Activated T-cell treated with anti-CD3 and anti-CD28 coated beads, Interleukin-2, amount 50 U/mL, for 4 hours (primary cell): ENCODE measurements at regions not wholly inside any gene's neighbourhood (a gene's known extent, or its start where the extent isn't known, plus 50 kb on each side); places are given as distances from the start of the nearest gene placed in this dataset.
A peak's percentile ranks its signal among the peaks of the same experiment; 100 is the strongest.
"Not testable (repeated sequence)": the region's sequence is repeated elsewhere in the genome, so short reads cannot be mapped to it uniquely, and the experiment has no call there.

Source experiments
- ATAC-seq, 2 donors: fragments of 200-7000 bp; cut with Tn5 transposase; one replicate each; pipeline ENCODE4 v1.10.0; 2021
- DNase-seq: peaks from one replicate; pipeline ENCODE4 v3.0.0-alpha.2; 2020
- H3K27me3 Mint-ChIP-seq: one replicate; pipeline ENCODE4 v1.8.0; 2021; ENCODE audit warnings: low read depth, mixed read lengths
- H3K36me3 Mint-ChIP-seq: one replicate; pipeline ENCODE4 v1.8.0; 2022; ENCODE audit warnings: mixed read lengths; ENCODE audit not compliant: insufficient read depth
- H3K4me1 Mint-ChIP-seq: one replicate; pipeline ENCODE4 v1.8.0; 2021; ENCODE audit warnings: low read depth, mixed read lengths
- H3K4me3 Mint-ChIP-seq: one replicate; pipeline ENCODE4 v1.8.0; 2021; ENCODE audit warnings: mild to moderate bottlenecking, moderate library complexity, mixed read lengths
- H3K9me3 Mint-ChIP-seq: one replicate; pipeline ENCODE4 v1.8.0; 2021; ENCODE audit warnings: mixed read lengths

- H3K9me3 Mint-ChIP-seq = not testable (repeated sequence)
Observed at GRCh38 chr20:50334512-50334911, 143.9 kb downstream of the CEBPB start.

GRCh38 chr20:50335105-50335504 is 144.5 kb downstream of the CEBPB start:
- Mint-ChIP-seq H3K9me3 (no peaks in the 10 kb centered on the region), H3K4me1 (peaks cover 28% of the 10 kb centered on the region), H3K4me3 (no peak overlapping the region), H3K27me3 (no peaks in the 10 kb centered on the region), H3K36me3 (no peaks in the 10 kb centered on the region)
- peak; percentile 11 to 31 for ATAC-seq
- no peak for DNase-seq

More at GRCh38 chr20:50334512-50334911, 143.9 kb downstream of the CEBPB start:
- not testable (repeated sequence) for H3K27me3 Mint-ChIP-seq, ATAC-seq, DNase-seq, H3K4me3 Mint-ChIP-seq, H3K36me3 Mint-ChIP-seq
- H3K4me1 Mint-ChIP-seq = peaks cover 22% of the 10 kb centered on the region

- H3K4me3 Mint-ChIP-seq = no peak overlapping the region
- no peaks in the 10 kb centered on the region for H3K27me3 Mint-ChIP-seq
- ATAC-seq = no peak
- H3K4me1 Mint-ChIP-seq = peaks cover 33% of the 10 kb centered on the region
- DNase-seq = no peak
- H3K9me3 Mint-ChIP-seq = no peaks in the 10 kb centered on the region
- no peaks in the 10 kb centered on the region for H3K36me3 Mint-ChIP-seq
Observed at GRCh38 chr20:50335866-50336265, 145.2 kb downstream of the CEBPB start.

- no peaks in the 10 kb centered on the region for H3K9me3 Mint-ChIP-seq
- no peaks in the 10 kb centered on the region for H3K27me3 Mint-ChIP-seq
- no peak overlapping the region for H3K4me3 Mint-ChIP-seq
- DNase-seq (no peak), ATAC-seq (no peak)
- no peaks in the 10 kb centered on the region for H3K36me3 Mint-ChIP-seq
- H3K4me1 Mint-ChIP-seq = peaks cover 36% of the 10 kb centered on the region
Observed at GRCh38 chr20:50336661-50337060, 146.0 kb downstream of the CEBPB start.

GRCh38 chr20:50337521-50338466 is 147.2 kb downstream of the CEBPB start:
- H3K4me1 Mint-ChIP-seq = peaks cover 36% of the 10 kb centered on the region
- DNase-seq (no peak), ATAC-seq (no peak)
- no peaks in the 10 kb centered on the region for H3K27me3 Mint-ChIP-seq
- no peaks in the 10 kb centered on the region for H3K36me3 Mint-ChIP-seq
- no peaks in the 10 kb centered on the region for H3K9me3 Mint-ChIP-seq
- no peak overlapping the region for H3K4me3 Mint-ChIP-seq

GRCh38 chr20:50338479-50339391 is 148.1 kb downstream of the CEBPB start:
- H3K27me3 Mint-ChIP-seq = no peaks in the 10 kb centered on the region
- H3K36me3 Mint-ChIP-seq = no peaks in the 10 kb centered on the region
- DNase-seq (no peak), ATAC-seq (peak; percentile 82 to 87)
- H3K4me1 Mint-ChIP-seq = peaks cover 36% of the 10 kb centered on the region
- peak overlapping the region; percentile 61 for H3K4me3 Mint-ChIP-seq
- no peaks in the 10 kb centered on the region for H3K9me3 Mint-ChIP-seq

- no peaks in the 10 kb centered on the region for H3K27me3 Mint-ChIP-seq
- no peaks in the 10 kb centered on the region for H3K9me3 Mint-ChIP-seq
- DNase-seq (no peak), ATAC-seq (peak; percentile 1)
- peaks cover 36% of the 10 kb centered on the region for H3K4me1 Mint-ChIP-seq
- H3K4me3 Mint-ChIP-seq = peak overlapping the region; percentile 61
- H3K36me3 Mint-ChIP-seq = no peaks in the 10 kb centered on the region
Observed at GRCh38 chr20:50339466-50339901, 148.9 kb downstream of the CEBPB start.

- Mint-ChIP-seq H3K36me3 (no peaks in the 10 kb centered on the region), H3K4me3 (no peak overlapping the region), H3K9me3 (no peaks in the 10 kb centered on the region), H3K27me3 (no peaks in the 10 kb centered on the region), H3K4me1 (peaks cover 36% of the 10 kb centered on the region)
- ATAC-seq (no peak), DNase-seq (no peak)
Observed at GRCh38 chr20:50340541-50340940, 149.9 kb downstream of the CEBPB start.

GRCh38 chr20:50341050-50341449 is 150.4 kb downstream of the CEBPB start:
- H3K27me3 Mint-ChIP-seq = no peaks in the 10 kb centered on the region
- ATAC-seq (no peak), DNase-seq (no peak)
- peaks cover 36% of the 10 kb centered on the region for H3K4me1 Mint-ChIP-seq
- H3K9me3 Mint-ChIP-seq = no peaks in the 10 kb centered on the region
- H3K36me3 Mint-ChIP-seq = no peaks in the 10 kb centered on the region
- no peak overlapping the region for H3K4me3 Mint-ChIP-seq

GRCh38 chr20:50341880-50342637 is 151.4 kb downstream of the CEBPB start:
- Mint-ChIP-seq H3K4me3 (no peak overlapping the region), H3K36me3 (no peaks in the 10 kb centered on the region), H3K4me1 (peaks cover 43% of the 10 kb centered on the region), H3K27me3 (peaks cover under 1% of the 10 kb centered on the region), H3K9me3 (no peaks in the 10 kb centered on the region)
- DNase-seq (no peak), ATAC-seq (no peak)

- Mint-ChIP-seq H3K4me1 (peaks cover 42% of the 10 kb centered on the region), H3K9me3 (no peaks in the 10 kb centered on the region), H3K36me3 (no peaks in the 10 kb centered on the region), H3K27me3 (peaks cover 4% of the 10 kb centered on the region), H3K4me3 (no peak overlapping the region)
- DNase-seq = no peak
- ATAC-seq = no peak
Observed at GRCh38 chr20:50342638-50343102, 152.0 kb downstream of the CEBPB start.

- DNase-seq (no peak), ATAC-seq (no peak)
- Mint-ChIP-seq H3K27me3 (peaks cover 4% of the 10 kb centered on the region), H3K4me3 (no peak overlapping the region), H3K36me3 (no peaks in the 10 kb centered on the region), H3K9me3 (no peaks in the 10 kb centered on the region), H3K4me1 (peaks cover 38% of the 10 kb centered on the region)
Observed at GRCh38 chr20:50343125-50343489, 152.5 kb downstream of the CEBPB start.

- Mint-ChIP-seq H3K27me3 (peaks cover 4% of the 10 kb centered on the region), H3K9me3 (no peaks in the 10 kb centered on the region), H3K36me3 (no peaks in the 10 kb centered on the region), H3K4me3 (no peak overlapping the region), H3K4me1 (peaks cover 32% of the 10 kb centered on the region)
- DNase-seq (no peak), ATAC-seq (no peak)
Observed at GRCh38 chr20:50343490-50344179, 153.0 kb downstream of the CEBPB start.
